CD4-positive, alpha-beta T cell (primary cell): ENCODE measurements at regions not wholly inside any gene's neighbourhood (a gene's known extent, or its start where the extent isn't known, plus 50 kb on each side); places are given as distances from the start of the nearest gene placed in this dataset.

Experiments
- ATAC-seq: fragments of 200-7000 bp; cut with Tn5 transposase; one replicate; pipeline ENCODE4 v1.10.0; 2022; ENCODE audit warnings: mild to moderate bottlenecking; ENCODE audit not compliant: poor library complexity
- CTCF ChIA-PET: fragments of 350-600 bp; sonication (Branson Sonifier 250); formaldehyde crosslinking; loops from one replicate; lab custom pipeline; 2021; ENCODE audit warnings: antibody characterized with exemption, inconsistent platforms; lab: Charles Lee
- POLR2A ChIA-PET: fragments of 350-600 bp; sonication (Branson Sonifier 250); formaldehyde crosslinking; loops from one replicate; lab custom pipeline; 2021; ENCODE audit warnings: antibody characterized with exemption, inconsistent platforms; lab: Charles Lee
- DNase-seq, 14 experiments: peaks; one replicate each; pipeline ENCODE4 v3.0.0-alpha.2; 2013 to 2020; ENCODE audit warnings: mixed read lengths in 2 of 14
- H3K27ac ChIP-seq, 2 donors: one replicate each; pipeline versions ENCODE4 v1.5.1 to v1.7.0; 2013; ENCODE audit warnings: low read length in 2 of 2, low read depth in 1 of 2, mild to moderate bottlenecking in 1 of 2
- H3K27me3 ChIP-seq, 2 experiments: 1 replicate in 1 of 2; 2 replicates in 1 of 2; pipeline versions ENCODE4 v1.6.1 to v1.7.0; 2013; ENCODE audit warnings: low read length in 2 of 2, control low read depth in 1 of 2, mild to moderate bottlenecking in 1 of 2, moderate library complexity in 1 of 2; ENCODE audit not compliant: insufficient read depth in 2 of 2, control insufficient read depth in 1 of 2
- H3K36me3 ChIP-seq: one replicate; pipeline ENCODE4 v1.6.1; 2013; ENCODE audit warnings: low read length, control low read depth; ENCODE audit not compliant: insufficient read depth
- H3K4me1 ChIP-seq: one replicate; pipeline ENCODE4 v1.6.1; 2013; ENCODE audit warnings: low read length, control low read depth; ENCODE audit not compliant: insufficient read depth
- H3K4me3 ChIP-seq: one replicate; pipeline ENCODE4 v1.5.1; 2013; ENCODE audit warnings: mild to moderate bottlenecking, low read length, moderate library complexity
- H3K9me3 ChIP-seq, 2 experiments: 1 replicate in 1 of 2; 2 replicates in 1 of 2; pipeline versions ENCODE4 v1.6.1 to v1.7.0; 2013; ENCODE audit warnings: low read length in 2 of 2, mild to moderate bottlenecking in 2 of 2, control low read depth in 1 of 2, moderate library complexity in 1 of 2; ENCODE audit not compliant: control insufficient read depth in 1 of 2, insufficient read depth in 1 of 2
- H3K27ac Mint-ChIP-seq: one replicate; pipeline ENCODE4 v1.8.0; 2020; ENCODE audit warnings: mixed read lengths
- H3K27me3 Mint-ChIP-seq: one replicate; pipeline ENCODE4 v1.8.0; 2021; ENCODE audit warnings: mixed read lengths
- H3K36me3 Mint-ChIP-seq: one replicate; pipeline ENCODE4 v1.8.0; 2021; ENCODE audit warnings: low read depth, mixed read lengths
- H3K4me1 Mint-ChIP-seq: one replicate; pipeline ENCODE4 v1.8.0; 2021; ENCODE audit warnings: low read depth, mixed read lengths
- H3K4me3 Mint-ChIP-seq: one replicate; pipeline ENCODE4 v1.8.0; 2020; ENCODE audit warnings: mild to moderate bottlenecking, mixed read lengths
- H3K9me3 Mint-ChIP-seq: one replicate; pipeline ENCODE4 v1.8.0; 2020; ENCODE audit warnings: mixed read lengths
- intact Hi-C, 2 experiments: fragments of 100-400 bp; cut with DNase I in 1 of 2; cut with micrococcal nuclease in 1 of 2; formaldehyde crosslinking; loops; one replicate each; pipeline versions ENCODE4 v1.15.1 to v1.9.0; 2023 to 2025; cut with DNase I, micrococcal nuclease
- TF ChIP-seq, protein P1 (sequence below): fragments of 200-600 bp; IDR thresholded peaks from one replicate; pipeline ENCODE4 v1.8.0; 2022; ENCODE audit warnings: antibody characterized with exemption, mild to moderate bottlenecking

DNA sequence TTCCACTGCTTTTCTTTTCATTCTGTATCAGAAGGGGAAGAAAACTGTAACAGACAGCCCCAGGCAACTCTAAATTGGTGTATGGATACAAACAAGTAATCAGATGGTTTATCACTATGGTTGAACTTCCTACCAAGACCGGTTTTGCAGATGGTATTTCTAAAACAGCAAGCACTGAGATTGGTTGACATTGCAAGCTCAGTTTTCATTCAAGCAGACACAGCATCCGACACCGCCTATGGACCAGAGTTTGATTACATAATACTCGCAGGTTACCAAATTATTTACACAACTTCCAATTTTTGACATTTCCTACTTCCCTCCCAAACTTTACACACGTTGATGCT, 209.9 kb downstream of the ALDH8A1 start:
- no peaks in the 10 kb centered on the region for H3K36me3 Mint-ChIP-seq
- Histone ChIP-seq H3K4me3 (no peak overlapping the region), H3K36me3 (no peaks in the 10 kb centered on the region), H3K27me3 (no peaks in the 10 kb centered on the region), H3K9me3 (no peaks in the 10 kb centered on the region), H3K4me1 (no peaks in the 10 kb centered on the region), H3K27ac (no peak overlapping the region)
- H3K4me1 Mint-ChIP-seq: no peaks in the 10 kb centered on the region
- intact Hi-C loops: no loop called here
- POLR2A ChIA-PET: no interaction called here
- DNase-seq (no peak), ATAC-seq (no peak)
- CTCF ChIA-PET: no interaction called here
- peaks cover 31% of the 10 kb centered on the region for H3K27me3 Mint-ChIP-seq
- TF ChIP-seq, protein P1, sequence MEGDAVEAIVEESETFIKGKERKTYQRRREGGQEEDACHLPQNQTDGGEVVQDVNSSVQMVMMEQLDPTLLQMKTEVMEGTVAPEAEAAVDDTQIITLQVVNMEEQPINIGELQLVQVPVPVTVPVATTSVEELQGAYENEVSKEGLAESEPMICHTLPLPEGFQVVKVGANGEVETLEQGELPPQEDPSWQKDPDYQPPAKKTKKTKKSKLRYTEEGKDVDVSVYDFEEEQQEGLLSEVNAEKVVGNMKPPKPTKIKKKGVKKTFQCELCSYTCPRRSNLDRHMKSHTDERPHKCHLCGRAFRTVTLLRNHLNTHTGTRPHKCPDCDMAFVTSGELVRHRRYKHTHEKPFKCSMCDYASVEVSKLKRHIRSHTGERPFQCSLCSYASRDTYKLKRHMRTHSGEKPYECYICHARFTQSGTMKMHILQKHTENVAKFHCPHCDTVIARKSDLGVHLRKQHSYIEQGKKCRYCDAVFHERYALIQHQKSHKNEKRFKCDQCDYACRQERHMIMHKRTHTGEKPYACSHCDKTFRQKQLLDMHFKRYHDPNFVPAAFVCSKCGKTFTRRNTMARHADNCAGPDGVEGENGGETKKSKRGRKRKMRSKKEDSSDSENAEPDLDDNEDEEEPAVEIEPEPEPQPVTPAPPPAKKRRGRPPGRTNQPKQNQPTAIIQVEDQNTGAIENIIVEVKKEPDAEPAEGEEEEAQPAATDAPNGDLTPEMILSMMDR: no peak
- no peak overlapping the region for H3K4me3 Mint-ChIP-seq
- no peaks in the 10 kb centered on the region for H3K9me3 Mint-ChIP-seq
- no peak overlapping the region for H3K27ac Mint-ChIP-seq

DNA sequence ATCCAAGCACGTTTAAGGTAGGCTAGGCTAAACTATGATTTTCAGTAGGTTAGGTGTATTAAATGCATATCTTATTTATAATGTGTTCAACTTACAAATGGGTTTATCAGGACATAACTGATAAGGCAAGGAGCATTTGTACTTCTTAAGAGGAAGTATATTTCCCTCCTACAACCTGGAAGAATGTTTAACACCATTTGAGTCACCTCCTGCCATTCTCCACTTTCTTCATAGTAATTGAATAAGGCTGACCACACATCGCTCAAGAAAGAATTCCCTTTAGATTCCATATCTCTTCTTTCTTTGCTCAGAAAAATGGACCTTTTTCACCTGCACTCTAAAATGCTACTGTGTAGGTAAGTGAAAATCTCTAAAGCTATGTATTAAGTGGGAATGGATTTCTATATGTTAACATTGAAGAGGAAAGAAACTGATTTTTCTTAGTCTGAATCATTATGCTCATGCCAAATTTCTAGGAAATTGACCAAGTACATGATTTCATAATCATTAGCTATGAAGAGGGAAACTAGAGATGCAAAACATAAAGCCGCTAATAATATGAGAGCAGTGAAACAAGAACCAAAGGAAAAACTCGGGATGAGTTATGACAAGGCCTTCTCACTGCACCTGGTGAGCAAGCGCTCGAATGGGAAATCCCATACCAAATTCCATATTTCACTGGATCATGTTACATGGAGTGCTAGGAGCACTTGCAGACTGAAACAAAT, 210.4 kb downstream of the ALDH8A1 start:
- Histone ChIP-seq H3K36me3 (no peaks in the 10 kb centered on the region), H3K4me3 (no peak overlapping the region), H3K27me3 (no peaks in the 10 kb centered on the region), H3K9me3 (no peaks in the 10 kb centered on the region), H3K4me1 (no peaks in the 10 kb centered on the region), H3K27ac (no peak overlapping the region)
- CTCF ChIA-PET: no interaction called here
- no peak for DNase-seq
- ATAC-seq: no peak
- H3K4me3 Mint-ChIP-seq: no peak overlapping the region
- H3K36me3 Mint-ChIP-seq: no peaks in the 10 kb centered on the region
- intact Hi-C loops: no loop called here
- peaks cover 26% of the 10 kb centered on the region for H3K27me3 Mint-ChIP-seq
- no peaks in the 10 kb centered on the region for H3K4me1 Mint-ChIP-seq
- POLR2A ChIA-PET: no interaction called here
- no peaks in the 10 kb centered on the region for H3K9me3 Mint-ChIP-seq
- no peak overlapping the region for H3K27ac Mint-ChIP-seq
- TF ChIP-seq, protein P1: no peak

DNA sequence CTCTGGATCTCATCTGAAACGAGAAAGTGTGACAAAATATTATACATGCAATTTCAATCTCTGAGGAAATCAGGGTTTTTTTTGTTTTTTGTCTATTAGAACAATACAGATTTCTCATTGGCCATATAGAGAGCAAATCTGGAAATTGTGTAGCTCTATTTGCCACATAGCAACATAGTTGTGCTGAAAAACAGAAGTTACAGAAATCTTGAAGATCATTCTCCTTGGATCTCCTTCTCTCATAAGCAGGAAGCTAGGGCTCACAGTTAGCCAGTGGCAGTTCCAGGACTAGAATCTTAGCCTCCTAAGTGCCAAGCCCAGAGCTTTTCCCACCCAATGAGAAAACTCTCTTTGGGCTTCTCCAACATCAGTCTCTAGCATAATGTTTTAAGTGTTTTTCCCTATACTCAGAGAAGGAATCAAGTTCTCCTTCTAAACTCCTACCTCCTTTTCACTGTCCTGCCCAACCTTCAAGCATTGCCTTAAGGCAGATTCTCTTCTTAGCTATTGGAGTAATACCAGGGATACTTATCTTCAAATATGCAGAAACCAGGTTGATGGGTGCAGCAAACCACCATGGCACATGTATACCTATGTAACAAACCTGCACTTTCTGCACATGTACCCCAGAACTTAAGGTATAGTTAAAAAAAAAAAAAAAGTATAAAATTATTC, 211.6 kb downstream of the ALDH8A1 start:
- no peaks in the 10 kb centered on the region for H3K9me3 Mint-ChIP-seq

More for the DNA sequence above, 211.6 kb downstream of the ALDH8A1 start:
- CTCF ChIA-PET: no interaction called here
- TF ChIP-seq, protein P1: no peak
- Histone ChIP-seq H3K27me3 (no peaks in the 10 kb centered on the region), H3K9me3 (no peaks in the 10 kb centered on the region), H3K4me3 (no peak overlapping the region), H3K27ac (no peak overlapping the region), H3K4me1 (no peaks in the 10 kb centered on the region), H3K36me3 (no peaks in the 10 kb centered on the region)
- Mint-ChIP-seq H3K4me3 (no peak overlapping the region), H3K36me3 (no peaks in the 10 kb centered on the region), H3K27me3 (peaks cover 17% of the 10 kb centered on the region), H3K4me1 (no peaks in the 10 kb centered on the region), H3K27ac (no peak overlapping the region)
- intact Hi-C loops: no loop called here
- ATAC-seq (no peak), DNase-seq (no peak)
- POLR2A ChIA-PET: no interaction called here
